KOPT-K1 (cell line): ENCODE measurements at regions not wholly inside any gene's neighbourhood (a gene's known extent, or its start where the extent isn't known, plus 50 kb on each side); places are given as distances from the start of the nearest gene placed in this dataset.
A peak's percentile ranks its signal among the peaks of the same experiment; 100 is the strongest.
"Not testable (repeated sequence)": the region's sequence is repeated elsewhere in the genome, so short reads cannot be mapped to it uniquely, and the experiment has no call there.

Source experiments
- H3K27ac ChIP-seq: fragments of 200-600 bp; sonication (generic); 2 replicates; pipeline ENCODE4 v1.5.1; 2016; ENCODE audit warnings: antibody characterized with exemption, mild to moderate bottlenecking, low read depth, low read length; ENCODE audit not compliant: poor library complexity, severe bottlenecking
- H3K36me3 ChIP-seq: fragments of 200-600 bp; sonication (generic); 2 replicates; pipeline ENCODE4 v1.5.1; 2017; ENCODE audit warnings: antibody characterized with exemption, mild to moderate bottlenecking, low read length, moderate library complexity; ENCODE audit not compliant: insufficient read depth
- H3K9me3 ChIP-seq: fragments of 200-600 bp; sonication (generic); 2 replicates; pipeline ENCODE4 v1.5.1; 2017; ENCODE audit warnings: antibody characterized with exemption, low read length, mild to moderate bottlenecking; ENCODE audit not compliant: insufficient read depth, poor library complexity, severe bottlenecking

GRCh38 chr2:44071454-44072046, 75.8 kb upstream of the LRPPRC start:
- Histone ChIP-seq H3K27ac (no peak overlapping the region), H3K36me3 (no peaks in the 10 kb centered on the region), H3K9me3 (peaks cover 12% of the 10 kb centered on the region)

- H3K27ac ChIP-seq, H3K9me3 ChIP-seq, H3K36me3 ChIP-seq: not testable (repeated sequence)
Measured at GRCh38 chr2:44073667-44074066, 77.9 kb upstream of the LRPPRC start.

GRCh38 chr2:44074795-44075194, 79.0 kb upstream of the LRPPRC start:
- H3K36me3 ChIP-seq, H3K9me3 ChIP-seq, H3K27ac ChIP-seq: not testable (repeated sequence)

- Histone ChIP-seq H3K27ac (no peak overlapping the region), H3K9me3 (no peaks in the 10 kb centered on the region), H3K36me3 (no peaks in the 10 kb centered on the region)
Measured at GRCh38 chr2:44075541-44075940, 79.8 kb upstream of the LRPPRC start.

- no peaks in the 10 kb centered on the region for H3K36me3 ChIP-seq
- no peak overlapping the region for H3K27ac ChIP-seq
- H3K9me3 ChIP-seq: no peaks in the 10 kb centered on the region
Measured at GRCh38 chr2:44077942-44078511, 82.2 kb upstream of the LRPPRC start.

- Histone ChIP-seq H3K36me3 (no peaks in the 10 kb centered on the region), H3K9me3 (no peaks in the 10 kb centered on the region), H3K27ac (no peak overlapping the region)
Measured at GRCh38 chr2:44079686-44080085, 83.9 kb upstream of the LRPPRC start.

- Histone ChIP-seq H3K36me3 (no peaks in the 10 kb centered on the region), H3K27ac (no peak overlapping the region), H3K9me3 (no peaks in the 10 kb centered on the region)
Measured at GRCh38 chr2:44083054-44083453, 85.6 kb upstream of the PPM1B start.

- H3K9me3 ChIP-seq: no peaks in the 10 kb centered on the region
- no peaks in the 10 kb centered on the region for H3K36me3 ChIP-seq
- H3K27ac ChIP-seq: no peak overlapping the region
Measured at GRCh38 chr2:44084850-44085249, 83.8 kb upstream of the PPM1B start.

GRCh38 chr2:44086629-44087028, 82.0 kb upstream of the PPM1B start:
- Histone ChIP-seq H3K27ac (no peak overlapping the region), H3K9me3 (no peaks in the 10 kb centered on the region), H3K36me3 (no peaks in the 10 kb centered on the region)

GRCh38 chr2:44087036-44087713, 81.5 kb upstream of the PPM1B start:
- Histone ChIP-seq H3K27ac (peak overlapping the region; percentile 9), H3K9me3 (no peaks in the 10 kb centered on the region)

GRCh38 chr2:44087714-44088092, 81.0 kb upstream of the PPM1B start:
- Histone ChIP-seq H3K9me3 (no peaks in the 10 kb centered on the region), H3K27ac (peak overlapping the region; percentile 9), H3K36me3 (no peaks in the 10 kb centered on the region)

More at GRCh38 chr2:44087036-44087713, 81.5 kb upstream of the PPM1B start:
- H3K36me3 ChIP-seq: no peaks in the 10 kb centered on the region

GRCh38 chr2:44092519-44092918, 76.2 kb upstream of the PPM1B start:
- not testable (repeated sequence) for H3K27ac ChIP-seq, H3K36me3 ChIP-seq, H3K9me3 ChIP-seq

GRCh38 chr2:44093970-44094369, 74.7 kb upstream of the PPM1B start:
- Histone ChIP-seq H3K9me3 (no peaks in the 10 kb centered on the region), H3K36me3 (no peaks in the 10 kb centered on the region), H3K27ac (no peak overlapping the region)

GRCh38 chr2:44097322-44097907, 71.3 kb upstream of the PPM1B start:
- no peaks in the 10 kb centered on the region for H3K36me3 ChIP-seq
- no peak overlapping the region for H3K27ac ChIP-seq
- no peaks in the 10 kb centered on the region for H3K9me3 ChIP-seq

GRCh38 chr2:44098050-44098449, 70.6 kb upstream of the PPM1B start:
- Histone ChIP-seq H3K36me3 (no peaks in the 10 kb centered on the region), H3K27ac (no peak overlapping the region), H3K9me3 (no peaks in the 10 kb centered on the region)

- Histone ChIP-seq H3K9me3 (no peaks in the 10 kb centered on the region), H3K36me3 (no peaks in the 10 kb centered on the region), H3K27ac (no peak overlapping the region)
Measured at GRCh38 chr2:44098891-44099290, 69.8 kb upstream of the PPM1B start.
